Activated CD8-positive, alpha-beta T cell treated with anti-CD3 and anti-CD28 coated beads for 36 hours (primary cell): ENCODE measurements at regions not wholly inside any gene's neighbourhood (a gene's known extent, or its start where the extent isn't known, plus 50 kb on each side); places are given as distances from the start of the nearest gene placed in this dataset.

ENCODE experiments used
- ATAC-seq: fragments of 200-7000 bp; cut with Tn5 transposase; one replicate; pipeline ENCODE4 v1.10.0; 2021; ENCODE audit warnings: mild to moderate bottlenecking, moderate library complexity
- CTCF ChIA-PET: fragments of 350-600 bp; sonication (Branson Sonifier 250); formaldehyde crosslinking; loops from one replicate; lab custom pipeline; 2021; ENCODE audit warnings: antibody characterized with exemption; lab: Charles Lee
- POLR2A ChIA-PET: fragments of 350-600 bp; sonication (Branson Sonifier 250); formaldehyde crosslinking; loops from one replicate; lab custom pipeline; 2021; ENCODE audit warnings: antibody characterized with exemption; lab: Charles Lee
- DNase-seq: peaks from one replicate; pipeline ENCODE4 v3.0.0-alpha.2; 2020
- H3K27ac Mint-ChIP-seq: one replicate; pipeline ENCODE4 v1.8.0; 2021; ENCODE audit warnings: mild to moderate bottlenecking, mixed read lengths
- H3K27me3 Mint-ChIP-seq: one replicate; pipeline ENCODE4 v1.8.0; 2021; ENCODE audit warnings: mixed read lengths
- H3K36me3 Mint-ChIP-seq: one replicate; pipeline ENCODE4 v1.8.0; 2021; ENCODE audit warnings: low read depth, mixed read lengths
- H3K4me1 Mint-ChIP-seq: one replicate; pipeline ENCODE4 v1.8.0; 2021; ENCODE audit warnings: low read depth, mixed read lengths
- H3K4me3 Mint-ChIP-seq: one replicate; pipeline ENCODE4 v1.8.0; 2021; ENCODE audit warnings: mild to moderate bottlenecking, moderate library complexity, mixed read lengths
- H3K9me3 Mint-ChIP-seq: one replicate; pipeline ENCODE4 v1.8.0; 2021; ENCODE audit warnings: mixed read lengths
- CTCF ChIP-seq: fragments of 200-600 bp; IDR thresholded peaks from one replicate; pipeline ENCODE4 v1.8.0; 2022; ENCODE audit warnings: antibody characterized with exemption, mild to moderate bottlenecking
- intact Hi-C: fragments of 100-400 bp; cut with micrococcal nuclease; formaldehyde crosslinking; loops from one replicate; pipeline ENCODE4 v1.10.0; 2022

GRCh38 chr14:86675059-86675458, 1145.1 kb downstream of the FLRT2 start:
- Mint-ChIP-seq H3K9me3 (no peaks in the 10 kb centered on the region), H3K4me1 (no peaks in the 10 kb centered on the region), H3K27ac (no peak overlapping the region), H3K4me3 (no peak overlapping the region), H3K36me3 (no peaks in the 10 kb centered on the region), H3K27me3 (no peaks in the 10 kb centered on the region)
- ATAC-seq (no peak), DNase-seq (no peak)
- ChIA-PET CTCF (no interaction called here), POLR2A (no interaction called here)
- intact Hi-C loops: no loop called here
- TF ChIP-seq CTCF: no peak

GRCh38 chr14:86673523-86673969, 1143.6 kb downstream of the FLRT2 start:
- Mint-ChIP-seq H3K4me3 (no peak overlapping the region), H3K36me3 (no peaks in the 10 kb centered on the region), H3K4me1 (no peaks in the 10 kb centered on the region), H3K27ac (no peak overlapping the region), H3K9me3 (no peaks in the 10 kb centered on the region), H3K27me3 (no peaks in the 10 kb centered on the region)
- intact Hi-C loops: no loop called here
- ChIA-PET POLR2A (no interaction called here), CTCF (no interaction called here)
- DNase-seq: no peak
- TF ChIP-seq CTCF: no peak
- ATAC-seq: no peak

GRCh38 chr14:86672080-86672479, 1142.1 kb downstream of the FLRT2 start:
- no peak for ATAC-seq
- Mint-ChIP-seq H3K27ac (no peak overlapping the region), H3K36me3 (no peaks in the 10 kb centered on the region), H3K27me3 (no peaks in the 10 kb centered on the region), H3K9me3 (no peaks in the 10 kb centered on the region), H3K4me1 (no peaks in the 10 kb centered on the region), H3K4me3 (no peak overlapping the region)
- ChIA-PET CTCF (no interaction called here), POLR2A (no interaction called here)
- intact Hi-C loops: no loop called here
- DNase-seq: no peak
- TF ChIP-seq CTCF: no peak

- TF ChIP-seq CTCF: no peak
- DNase-seq: no peak
- POLR2A ChIA-PET: no interaction called here
- Mint-ChIP-seq H3K4me1 (no peaks in the 10 kb centered on the region), H3K27ac (no peak overlapping the region), H3K9me3 (peaks cover 6% of the 10 kb centered on the region), H3K4me3 (no peak overlapping the region), H3K27me3 (no peaks in the 10 kb centered on the region), H3K36me3 (no peaks in the 10 kb centered on the region)
- ATAC-seq: no peak
- CTCF ChIA-PET: no interaction called here
- intact Hi-C loops: no loop called here
Observed at GRCh38 chr14:86665975-86666374, 1136.0 kb downstream of the FLRT2 start.

GRCh38 chr14:86662334-86662733, 1132.4 kb downstream of the FLRT2 start:
- ChIA-PET POLR2A (no interaction called here), CTCF (no interaction called here)
- TF ChIP-seq CTCF: no peak
- DNase-seq (no peak), ATAC-seq (no peak)
- intact Hi-C loops: no loop called here
- Mint-ChIP-seq H3K27me3 (no peaks in the 10 kb centered on the region), H3K9me3 (peaks cover 6% of the 10 kb centered on the region), H3K27ac (no peak overlapping the region), H3K36me3 (no peaks in the 10 kb centered on the region), H3K4me3 (no peak overlapping the region), H3K4me1 (no peaks in the 10 kb centered on the region)
